Endothelial cell of umbilical vein (primary cell): ENCODE measurements at regions not wholly inside any gene's neighbourhood (a gene's known extent, or its start where the extent isn't known, plus 50 kb on each side); places are given as distances from the start of the nearest gene placed in this dataset.

Experiments used
- BruUV-seq: library from RNA; stranded (reverse); fragments of 400-500 nt; replicated peaks from 2 replicates; lab custom pipeline; 2021; lab: Mats Ljungman, UMichigan
- CTCF ChIA-PET: fragments of 300-600, 350-600 bp; sonication (Branson Sonifier 250); formaldehyde crosslinking; loops from one replicate; lab custom pipeline; 2021; ENCODE audit warnings: antibody characterized with exemption, inconsistent platforms; lab: Charles Lee
- POLR2A ChIA-PET: fragments of 300-600, 350-600 bp; sonication (Branson Sonifier 250); formaldehyde crosslinking; loops from one replicate; lab custom pipeline; 2021; ENCODE audit warnings: antibody characterized with exemption, inconsistent platforms; lab: Charles Lee
- DNase-seq: peaks from one replicate; pipeline ENCODE4 v3.0.0-alpha.2; 2011; ENCODE audit warnings: low read depth, low spot score
- FAIRE-seq: peaks from 2 replicates; lab custom pipeline; 2011; peaks lifted over from hg19 to GRCh38; lab: Jason Lieb, UNC
- H2AFZ ChIP-seq: 2 replicates; pipeline ENCODE4 v1.6.0; 2012; ENCODE audit warnings: low read depth, low read length, control low read depth, inconsistent platforms
- H3K27ac ChIP-seq: 2 replicates; pipeline ENCODE4 v1.5.1; 2011; ENCODE audit warnings: low read depth, mild to moderate bottlenecking, control low read depth, low read length, moderate library complexity; ENCODE audit not compliant: insufficient read depth
- H3K27me3 ChIP-seq, 2 experiments: 2 replicates each; pipeline versions ENCODE4 v1.6.0 to v1.6.1; 2011; ENCODE audit warnings: low read length in 2 of 2, mixed read lengths in 1 of 2; ENCODE audit not compliant: control insufficient read depth in 2 of 2, insufficient read depth in 2 of 2
- H3K36me3 ChIP-seq, 2 experiments: 2 replicates in 1 of 2; 3 replicates in 1 of 2; pipeline ENCODE4 v1.5.1; 2011; ENCODE audit warnings: low read length in 2 of 2, mild to moderate bottlenecking in 1 of 2, moderate library complexity in 1 of 2; ENCODE audit not compliant: control insufficient read depth in 2 of 2, insufficient read depth in 2 of 2; ENCODE audit errors: extremely low read depth in 1 of 2
- H3K4me1 ChIP-seq: 3 replicates; pipeline ENCODE4 v1.5.1; 2011; ENCODE audit warnings: mild to moderate bottlenecking, low read length; ENCODE audit not compliant: control insufficient read depth, insufficient read depth; ENCODE audit errors: extremely low read depth
- H3K4me2 ChIP-seq: 2 replicates; pipeline ENCODE4 v1.6.1; 2011; ENCODE audit warnings: low read length, control low read depth, mixed read lengths; ENCODE audit not compliant: insufficient read depth
- H3K4me3 ChIP-seq, 3 experiments: fragments of 200-600 bp in 1 of 3; sonication (generic), shearing (Covaris generic) in 1 of 3; replicated peaks in 1 of 3; 2 replicates each; pipeline ENCODE4 v1.5.1; 2011 to 2016; ENCODE audit warnings: control low read depth in 3 of 3, low read length in 3 of 3, mild to moderate bottlenecking in 2 of 3, inconsistent platforms in 1 of 3, low read depth in 1 of 3, moderate library complexity in 1 of 3; ENCODE audit not compliant: insufficient read depth in 1 of 3
- H3K79me2 ChIP-seq: 2 replicates; pipeline ENCODE4 v1.6.0; 2012; ENCODE audit warnings: low read length, inconsistent platforms; ENCODE audit not compliant: control insufficient read depth, insufficient read depth
- H3K9ac ChIP-seq: replicated peaks from 2 replicates; pipeline ENCODE3; 2011; ENCODE audit warnings: low read length, control low read depth; ENCODE audit not compliant: insufficient read depth; ENCODE audit errors: extremely low read depth
- H3K9me1 ChIP-seq: replicated peaks from 3 replicates; pipeline ENCODE4 v1.6.0; 2011; ENCODE audit warnings: mild to moderate bottlenecking, low read length; ENCODE audit not compliant: control insufficient read depth, insufficient read depth; ENCODE audit errors: extremely low read depth
- H3K9me3 ChIP-seq: replicated peaks from 2 replicates; pipeline ENCODE4 v1.5.1; 2012; ENCODE audit warnings: low read length, inconsistent platforms; ENCODE audit not compliant: control insufficient read depth, insufficient read depth
- H4K20me1 ChIP-seq: replicated peaks from 2 replicates; pipeline ENCODE3; 2011; ENCODE audit warnings: mild to moderate bottlenecking, low read length; ENCODE audit not compliant: control insufficient read depth, insufficient read depth; ENCODE audit errors: extremely low read depth
- EZH2 ChIP-seq: IDR thresholded peaks from 2 replicates; pipeline ENCODE4 v1.6.1; 2012; ENCODE audit warnings: borderline replicate concordance, low read depth, mild to moderate bottlenecking, moderate library complexity, low read length, inconsistent platforms; ENCODE audit not compliant: severe bottlenecking
- FOS ChIP-seq: IDR thresholded peaks from 2 replicates; pipeline ENCODE4 v1.6.1; 2011; ENCODE audit warnings: mild to moderate bottlenecking, low read length, moderate library complexity, borderline replicate concordance; ENCODE audit not compliant: insufficient read depth
- GATA2 ChIP-seq: IDR thresholded peaks from 2 replicates; pipeline ENCODE4 v1.7.0; 2011; ENCODE audit warnings: low read depth, mild to moderate bottlenecking, moderate library complexity, mixed read lengths, low read length; ENCODE audit not compliant: insufficient read length, insufficient read depth
- JUN ChIP-seq: IDR thresholded peaks from 2 replicates; pipeline ENCODE4 v1.6.1; 2011; ENCODE audit warnings: borderline replicate concordance, low read depth; ENCODE audit not compliant: insufficient read length, insufficient read depth
- MYC ChIP-seq: IDR thresholded peaks from one replicate; pipeline ENCODE4 v1.6.1; 2011; ENCODE audit warnings: mild to moderate bottlenecking, low read depth, low read length
- POLR2A ChIP-seq: IDR thresholded peaks from 2 replicates; pipeline ENCODE4 v1.6.1; 2012; ENCODE audit warnings: low read depth, mild to moderate bottlenecking, control low read depth, low read length
- POLR2AphosphoS5 ChIP-seq: IDR thresholded peaks from 2 replicates; pipeline ENCODE4 v1.6.1; 2012; ENCODE audit warnings: low read depth, mild to moderate bottlenecking, control low read depth, low read length, moderate library complexity; ENCODE audit not compliant: insufficient read depth
- dilution Hi-C: fragments of 300-500 bp; cut with MboI; formaldehyde crosslinking; loops from one replicate; pipeline ENCODE4 v1.15.0; 2019; ENCODE audit warnings: low sequenced_read_pairs; ENCODE audit not compliant: extremely low pct_ligation_motif_present
- intact Hi-C: fragments of 100-400 bp; cut with micrococcal nuclease; formaldehyde crosslinking; loops from one replicate; pipeline ENCODE4 v1.10.0; 2022
- TF ChIP-seq, protein P1 (sequence below): IDR thresholded peaks from 2 replicates; pipeline ENCODE4 v1.6.1; 2011; ENCODE audit not compliant: insufficient read depth, insufficient read length
- TF ChIP-seq, protein P2 (sequence below), 2 donors: IDR thresholded peaks; 1 replicate in 1 of 2; 2 replicates in 1 of 2; pipeline ENCODE4 v1.5.1; 2011; ENCODE audit warnings: low read length in 2 of 2, mild to moderate bottlenecking in 2 of 2, moderate library complexity in 2 of 2, control low read depth in 1 of 2, inconsistent platforms in 1 of 2, low read depth in 1 of 2; ENCODE audit not compliant: insufficient read depth in 1 of 2; ENCODE audit errors: extremely low read depth in 1 of 2

DNA sequence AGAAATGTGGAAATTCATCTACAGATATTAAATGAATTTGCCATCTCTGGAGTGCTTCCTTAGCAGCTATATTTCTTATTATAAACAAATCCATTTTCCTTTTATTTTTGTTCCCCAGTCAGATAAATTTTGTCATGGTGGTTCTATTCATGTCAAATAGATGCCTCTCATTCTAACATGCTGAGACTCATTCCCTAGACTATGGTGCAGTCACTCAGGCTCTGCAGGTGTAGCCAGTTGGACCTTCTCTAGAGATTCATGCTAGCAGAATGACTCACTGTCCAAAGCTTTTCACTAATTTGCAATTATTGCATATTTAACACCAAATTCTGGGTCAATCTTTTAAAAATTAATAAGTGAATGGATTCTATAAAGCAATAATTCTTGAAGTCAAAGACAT, 1392.7 kb downstream of the PCDH7 start:
- no peaks in the 10 kb centered on the region for H3K9me3 ChIP-seq
- no peak for FAIRE-seq
- intact Hi-C loops, result no loop called here
- ChIA-PET CTCF (interaction anchor here (1.0 to 1.4 kb wide), 3 partner anchors 8 to 38 kb away, joined by 3 read pairs; no protein-coding TSS in a partner anchor), POLR2A (no interaction called here)
- H2AFZ ChIP-seq, result no peak overlapping the region
- no peak overlapping the region for H3K9ac ChIP-seq
- no peak for TF ChIP-seq MYC
- TF ChIP-seq FOS, result no peak
- no peak for TF ChIP-seq POLR2A
- no peak for TF ChIP-seq GATA2
- no peak for TF ChIP-seq POLR2AphosphoS5
- TF ChIP-seq EZH2, result no peak
- BruUV-seq, result no TSS peak
- H3K9me1 ChIP-seq, result no peaks in the 10 kb centered on the region
- H3K4me3 ChIP-seq, result no peak overlapping the region
- dilution Hi-C loops, result no loop called here
- no peaks in the 10 kb centered on the region for H3K27me3 ChIP-seq
- no peaks in the 10 kb centered on the region for H3K4me1 ChIP-seq
- H3K79me2 ChIP-seq, result no peaks in the 10 kb centered on the region
- H3K36me3 ChIP-seq, result no peaks in the 10 kb centered on the region
- H3K27ac ChIP-seq, result no peak overlapping the region
- no peak overlapping the region for H3K4me2 ChIP-seq
- no peak for DNase-seq
- H4K20me1 ChIP-seq, result no peaks in the 10 kb centered on the region

DNA sequence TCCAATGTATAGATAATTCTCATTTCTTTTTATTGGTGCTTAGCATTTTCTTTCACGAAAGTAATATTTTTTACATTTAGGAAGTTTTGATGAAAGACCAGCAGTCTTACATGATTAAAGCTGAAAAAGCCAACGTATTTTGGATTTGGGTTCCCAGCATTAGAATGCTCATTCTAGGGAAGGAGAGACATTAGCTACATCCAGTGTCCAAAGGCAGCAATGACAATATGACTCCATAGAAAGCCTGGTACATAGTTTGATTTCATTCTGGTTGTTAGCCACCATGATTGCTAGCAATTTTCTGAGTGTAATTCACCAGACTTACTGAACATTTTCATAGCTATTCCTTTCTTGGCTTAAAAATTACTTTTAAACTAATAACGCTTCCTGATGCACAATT, 1397.5 kb downstream of the PCDH7 start:
- FAIRE-seq (no peak), DNase-seq (no peak)
- TF ChIP-seq, protein P1, sequence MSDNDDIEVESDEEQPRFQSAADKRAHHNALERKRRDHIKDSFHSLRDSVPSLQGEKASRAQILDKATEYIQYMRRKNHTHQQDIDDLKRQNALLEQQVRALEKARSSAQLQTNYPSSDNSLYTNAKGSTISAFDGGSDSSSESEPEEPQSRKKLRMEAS, result no peak
- TF ChIP-seq JUN (no peak), EZH2 (no peak)
- TF ChIP-seq, protein P2, sequence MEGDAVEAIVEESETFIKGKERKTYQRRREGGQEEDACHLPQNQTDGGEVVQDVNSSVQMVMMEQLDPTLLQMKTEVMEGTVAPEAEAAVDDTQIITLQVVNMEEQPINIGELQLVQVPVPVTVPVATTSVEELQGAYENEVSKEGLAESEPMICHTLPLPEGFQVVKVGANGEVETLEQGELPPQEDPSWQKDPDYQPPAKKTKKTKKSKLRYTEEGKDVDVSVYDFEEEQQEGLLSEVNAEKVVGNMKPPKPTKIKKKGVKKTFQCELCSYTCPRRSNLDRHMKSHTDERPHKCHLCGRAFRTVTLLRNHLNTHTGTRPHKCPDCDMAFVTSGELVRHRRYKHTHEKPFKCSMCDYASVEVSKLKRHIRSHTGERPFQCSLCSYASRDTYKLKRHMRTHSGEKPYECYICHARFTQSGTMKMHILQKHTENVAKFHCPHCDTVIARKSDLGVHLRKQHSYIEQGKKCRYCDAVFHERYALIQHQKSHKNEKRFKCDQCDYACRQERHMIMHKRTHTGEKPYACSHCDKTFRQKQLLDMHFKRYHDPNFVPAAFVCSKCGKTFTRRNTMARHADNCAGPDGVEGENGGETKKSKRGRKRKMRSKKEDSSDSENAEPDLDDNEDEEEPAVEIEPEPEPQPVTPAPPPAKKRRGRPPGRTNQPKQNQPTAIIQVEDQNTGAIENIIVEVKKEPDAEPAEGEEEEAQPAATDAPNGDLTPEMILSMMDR (IDR thresholded peaks at IDR 0.05; ENCODE audit: extremely low read depth in 1 of 2, insufficient read depth in 1 of 2, low read depth in 1 of 2, low read length in 2 of 2), result no peak
- Histone ChIP-seq H2AFZ (no peak overlapping the region), H3K4me2 (no peak overlapping the region), H4K20me1 (no peaks in the 10 kb centered on the region), H3K27ac (no peak overlapping the region), H3K4me1 (no peaks in the 10 kb centered on the region), H3K36me3 (no peaks in the 10 kb centered on the region), H3K9me3 (no peaks in the 10 kb centered on the region), H3K9me1 (no peaks in the 10 kb centered on the region), H3K9ac (no peak overlapping the region), H3K79me2 (no peaks in the 10 kb centered on the region), H3K4me3 (no peak overlapping the region), H3K27me3 (no peaks in the 10 kb centered on the region)
- ChIA-PET CTCF (interaction anchor here (0.9 to 1.1 kb wide), 2 partner anchors 23 to 1404 kb away, joined by 3 read pairs; no protein-coding TSS in a partner anchor), POLR2A (no interaction called here)
- dilution Hi-C loops (no loop called here), intact Hi-C loops (no loop called here)
- BruUV-seq, result no TSS peak
